ENCODE measurements at regions not wholly inside any gene's neighbourhood (a gene's known extent, or its start where the extent isn't known, plus 50 kb on each side); places are given as distances from the start of the nearest gene placed in this dataset.

GRCh38 chr12:48286665-48287064 is 64.1 kb downstream of the ZNF641 start:
- peak; percentile 42 for DNase-seq

GRCh38 chr12:48285751-48286650 is 64.7 kb downstream of the ZNF641 start:
- peak; percentile 27 for DNase-seq

GRCh38 chr12:48281811-48282210 is 68.9 kb downstream of the ZNF641 start:
- peak; percentile 20 for DNase-seq

- no peak for DNase-seq
These were observed 70.1 kb downstream of the ZNF641 start for GRCh38 chr12:48280572-48280971.

- peak; percentile 7 for DNase-seq
These were observed 71.1 kb downstream of the ZNF641 start for GRCh38 chr12:48279601-48280000.

- peak; percentile 81 for DNase-seq
These were observed 71.6 kb downstream of the ZNF641 start for GRCh38 chr12:48279101-48279500.

GRCh38 chr12:48276621-48277020 is 73.5 kb upstream of the OR10AD1 start:
- no peak for DNase-seq

- DNase-seq = no peak
These were observed 63.7 kb upstream of the OR10AD1 start for GRCh38 chr12:48266826-48267225.

- DNase-seq = no peak
These were observed 62.7 kb upstream of the OR10AD1 start for GRCh38 chr12:48265777-48266176.

- DNase-seq = peak; percentile 13
These were observed 60.5 kb upstream of the OR10AD1 start for GRCh38 chr12:48263617-48264016.

GRCh38 chr12:48261773-48262172 is 58.7 kb upstream of the OR10AD1 start:
- no peak for DNase-seq

All from inflammatory macrophage treated with lipopolysaccharide for 4 hours (primary cell).